Type B pancreatic cell (in vitro differentiated cells): ENCODE measurements at regions not wholly inside any gene's neighbourhood (a gene's known extent, or its start where the extent isn't known, plus 50 kb on each side); places are given as distances from the start of the nearest gene placed in this dataset.
"Not testable (repeated sequence)": the region's sequence is repeated elsewhere in the genome, so short reads cannot be mapped to it uniquely, and the experiment has no call there.

ENCODE experiments used
- DNase-seq: peaks from one replicate; pipeline ENCODE4 v3.0.0; 2021; ENCODE audit warnings: mixed read lengths; ENCODE audit not compliant: unreplicated experiment; ENCODE audit errors: extremely low spot score
- H3K27ac Mint-ChIP-seq: 2 replicates; pipeline ENCODE4 v1.8.0; 2021; ENCODE audit warnings: mild to moderate bottlenecking, mixed read lengths
- H3K27me3 Mint-ChIP-seq: 2 replicates; pipeline ENCODE4 v1.8.0; 2021; ENCODE audit warnings: mixed read lengths
- H3K36me3 Mint-ChIP-seq: 2 replicates; pipeline ENCODE4 v1.8.0; 2021; ENCODE audit warnings: mixed read lengths
- H3K4me1 Mint-ChIP-seq: one replicate; pipeline ENCODE4 v1.8.0; 2021; ENCODE audit warnings: mixed read lengths; ENCODE audit not compliant: unreplicated experiment
- H3K4me3 Mint-ChIP-seq: 2 replicates; pipeline ENCODE4 v1.8.0; 2021; ENCODE audit warnings: mild to moderate bottlenecking, mixed read lengths
- H3K9me3 Mint-ChIP-seq: 2 replicates; pipeline ENCODE4 v1.8.0; 2021; ENCODE audit warnings: mixed read lengths
- CTCF ChIP-seq: fragments of 200-600 bp; sonication (generic); conservative IDR thresholded peaks from 2 replicates; pipeline ENCODE4 v1.5.0; 2021; ENCODE audit warnings: antibody characterized with exemption, mild to moderate bottlenecking

- no peak overlapping the region for H3K4me3 Mint-ChIP-seq
- no peak for DNase-seq
- no peaks in the 10 kb centered on the region for H3K36me3 Mint-ChIP-seq
- H3K4me1 Mint-ChIP-seq = peaks cover 5% of the 10 kb centered on the region
- no peaks in the 10 kb centered on the region for H3K27me3 Mint-ChIP-seq
- H3K9me3 Mint-ChIP-seq = no peaks in the 10 kb centered on the region
- no peak for TF ChIP-seq CTCF
- H3K27ac Mint-ChIP-seq = no peak overlapping the region
These were observed 791.5 kb downstream of the METTL15 start for GRCh38 chr11:28899706-28900105.

GRCh38 chr11:28890601-28891040 lies 782.4 kb downstream of the METTL15 start:
- H3K9me3 Mint-ChIP-seq, H3K27ac Mint-ChIP-seq, H3K4me3 Mint-ChIP-seq, H3K27me3 Mint-ChIP-seq, H3K4me1 Mint-ChIP-seq, H3K36me3 Mint-ChIP-seq, DNase-seq: not testable (repeated sequence)

GRCh38 chr11:28887681-28888080 lies 779.5 kb downstream of the METTL15 start:
- H3K9me3 Mint-ChIP-seq = no peaks in the 10 kb centered on the region
- H3K27me3 Mint-ChIP-seq = no peaks in the 10 kb centered on the region
- peaks cover 8% of the 10 kb centered on the region for H3K4me1 Mint-ChIP-seq
- no peak overlapping the region for H3K27ac Mint-ChIP-seq
- H3K36me3 Mint-ChIP-seq = no peaks in the 10 kb centered on the region
- no peak overlapping the region for H3K4me3 Mint-ChIP-seq
- no peak for TF ChIP-seq CTCF
- DNase-seq = no peak

GRCh38 chr11:28879869-28880268 lies 771.7 kb downstream of the METTL15 start:
- Mint-ChIP-seq H3K27me3 (no peaks in the 10 kb centered on the region), H3K9me3 (no peaks in the 10 kb centered on the region), H3K27ac (no peak overlapping the region), H3K36me3 (no peaks in the 10 kb centered on the region), H3K4me1 (no peaks in the 10 kb centered on the region), H3K4me3 (no peak overlapping the region)
- no peak for TF ChIP-seq CTCF
- DNase-seq = no peak

GRCh38 chr11:28878025-28878424 lies 769.8 kb downstream of the METTL15 start:
- Mint-ChIP-seq H3K4me1 (no peaks in the 10 kb centered on the region), H3K4me3 (no peak overlapping the region), H3K9me3 (no peaks in the 10 kb centered on the region), H3K27ac (no peak overlapping the region), H3K27me3 (no peaks in the 10 kb centered on the region), H3K36me3 (no peaks in the 10 kb centered on the region)
- TF ChIP-seq CTCF = no peak
- DNase-seq = no peak

- no peak overlapping the region for H3K27ac Mint-ChIP-seq
- no peak for DNase-seq
- no peaks in the 10 kb centered on the region for H3K9me3 Mint-ChIP-seq
- H3K36me3 Mint-ChIP-seq = no peaks in the 10 kb centered on the region
- H3K4me3 Mint-ChIP-seq = no peak overlapping the region
- no peaks in the 10 kb centered on the region for H3K4me1 Mint-ChIP-seq
- TF ChIP-seq CTCF = no peak
- no peaks in the 10 kb centered on the region for H3K27me3 Mint-ChIP-seq
These were observed 769.2 kb downstream of the METTL15 start for GRCh38 chr11:28877340-28877739.
